GM10266 (cell line): ENCODE measurements at regions not wholly inside any gene's neighbourhood (a gene's known extent, or its start where the extent isn't known, plus 50 kb on each side); places are given as distances from the start of the nearest gene placed in this dataset.
"Not testable (repeated sequence)": the region's sequence is repeated elsewhere in the genome, so short reads cannot be mapped to it uniquely, and the experiment has no call there.

Experiments
- DNase-seq: peaks from one replicate; pipeline ENCODE4 v3.0.0; 2012; ENCODE audit errors: extremely low spot score
- CTCF ChIP-seq: IDR thresholded peaks from 2 replicates; pipeline ENCODE4 v1.5.1; 2012; ENCODE audit warnings: mild to moderate bottlenecking, low read depth; ENCODE audit not compliant: control insufficient read depth, insufficient read depth; ENCODE audit errors: missing control alignments

GRCh38 chr7:19519443-19520021, 189.3 kb downstream of the POLR1F start:
- TF ChIP-seq CTCF = no peak
- no peak for DNase-seq

GRCh38 chr7:19517546-19517945, 191.3 kb downstream of the POLR1F start:
- DNase-seq = not testable (repeated sequence)

GRCh38 chr7:19508821-19509220, 200.0 kb downstream of the POLR1F start:
- no peak for TF ChIP-seq CTCF
- no peak for DNase-seq

DNA sequence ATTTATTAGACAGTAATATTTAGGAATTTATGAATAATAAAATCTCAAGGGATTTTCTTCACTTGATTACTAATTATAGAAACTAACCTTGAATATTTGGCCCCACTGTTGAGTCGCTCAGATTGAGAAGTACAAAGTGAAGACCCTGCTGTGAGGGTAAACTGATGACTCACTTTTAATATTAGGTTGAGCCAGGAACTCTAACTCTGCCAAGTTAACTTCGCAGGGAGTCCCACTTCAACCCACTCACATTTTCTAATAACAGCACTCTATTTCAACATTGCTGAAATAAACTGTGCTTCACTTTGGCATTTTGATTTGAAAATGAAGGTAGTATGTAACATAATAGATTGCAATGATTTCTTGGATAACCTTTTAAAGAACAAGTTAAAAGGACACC, 200.7 kb downstream of the POLR1F start:
- DNase-seq = no peak
- no peak for TF ChIP-seq CTCF

DNA sequence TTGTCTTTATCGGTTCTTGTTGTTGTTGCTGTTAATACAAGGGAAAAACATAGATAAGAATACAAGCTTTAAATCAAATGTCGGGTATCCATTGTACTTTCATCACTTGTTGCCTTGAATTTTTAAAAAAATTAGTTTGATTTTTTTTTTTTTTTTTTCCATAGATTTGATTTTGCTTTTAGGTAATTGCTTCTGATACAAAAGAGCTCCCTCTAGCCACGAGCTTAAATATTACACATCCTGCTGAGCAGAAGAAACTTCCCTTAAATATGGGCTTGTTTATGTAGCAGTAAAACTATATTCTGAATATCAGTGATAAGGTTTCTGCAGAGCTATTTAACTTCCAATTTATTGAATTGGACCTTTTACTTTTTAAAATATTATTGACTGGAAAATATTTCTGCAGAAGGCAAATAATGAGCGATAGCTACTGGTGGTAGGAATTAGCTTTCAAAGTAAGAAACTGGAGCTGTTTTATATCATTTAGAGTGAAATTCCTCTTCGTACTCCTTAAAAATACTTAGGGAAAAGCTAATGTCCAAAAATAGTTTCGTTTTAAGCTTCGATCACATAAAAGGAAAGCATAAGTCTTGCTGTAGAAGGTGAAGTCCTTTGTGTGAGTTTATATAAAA, 216.9 kb downstream of the POLR1F start:
- TF ChIP-seq CTCF = peak; percentile 57
- peak; percentile 4 for DNase-seq

DNA sequence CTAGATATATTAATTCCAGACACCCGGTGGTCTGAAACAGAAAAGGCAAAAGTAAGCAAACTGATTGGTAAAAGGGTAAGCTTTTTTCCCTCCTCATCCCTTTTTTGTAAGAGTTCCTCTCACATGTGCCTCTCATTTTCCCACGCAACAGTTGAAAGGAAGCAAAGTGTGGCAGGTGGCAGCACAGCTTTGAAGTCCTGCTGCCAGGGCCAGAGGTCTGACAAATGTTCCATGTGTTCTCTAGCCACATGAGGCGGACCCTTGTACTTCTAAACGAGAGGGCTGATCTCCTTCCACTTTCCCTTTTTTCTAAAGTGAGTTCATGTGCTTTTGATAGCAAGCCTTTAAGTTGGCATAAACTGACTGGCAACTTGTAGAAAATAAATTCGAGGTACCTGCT, 217.5 kb downstream of the POLR1F start:
- DNase-seq = no peak
- no peak for TF ChIP-seq CTCF

DNA sequence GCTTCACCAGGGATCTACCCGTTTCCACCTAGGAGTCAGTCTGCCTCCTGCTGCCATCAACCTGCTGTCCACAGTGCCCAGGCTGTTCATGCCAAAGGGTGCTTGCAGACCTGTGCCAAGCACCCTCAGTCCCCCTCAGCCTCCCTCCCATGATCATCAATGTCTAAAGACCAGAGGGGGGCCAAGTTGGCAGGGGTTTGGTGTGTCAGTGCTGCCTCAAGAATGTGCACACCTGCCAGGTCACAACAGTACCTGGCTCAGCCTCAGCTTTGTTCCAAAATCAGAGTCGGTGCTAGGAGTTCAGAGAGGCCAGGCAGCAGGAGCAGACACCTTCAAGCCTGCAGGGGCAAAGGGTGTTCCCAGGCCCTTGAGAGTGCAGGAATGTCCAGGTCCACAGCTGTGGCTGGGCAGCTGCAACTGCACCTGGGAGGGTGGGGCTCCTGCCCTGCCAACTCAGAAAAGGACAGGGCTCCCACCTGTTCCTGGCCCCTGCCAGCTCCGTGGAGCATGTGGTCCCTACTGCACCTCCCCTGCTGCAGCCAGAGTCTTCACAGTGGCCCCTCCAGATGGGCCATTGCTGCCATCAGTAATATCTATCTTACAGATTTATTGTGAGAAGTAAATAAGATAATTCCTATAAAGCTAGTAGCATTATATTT, 219.5 kb downstream of the POLR1F start:
- no peak for DNase-seq

More for the DNA sequence above, 219.5 kb downstream of the POLR1F start:
- TF ChIP-seq CTCF = no peak
